Large intestine (tissue), 3 donors: ENCODE measurements at regions not wholly inside any gene's neighbourhood (a gene's known extent, or its start where the extent isn't known, plus 50 kb on each side); places are given as distances from the start of the nearest gene placed in this dataset.

Experiments
- DNase-seq, 2 donors: peaks; one replicate each; pipeline versions ENCODE4 v3.0.0 to v3.0.0-alpha.2; 2013
- H3K27ac ChIP-seq: one replicate; pipeline ENCODE4 v1.5.1; 2013; ENCODE audit warnings: low read length
- H3K27me3 ChIP-seq: 2 replicates; pipeline ENCODE4 v1.6.1; 2013; ENCODE audit warnings: low read length; ENCODE audit not compliant: control insufficient read depth, insufficient read depth
- H3K36me3 ChIP-seq: 2 replicates; pipeline ENCODE4 v1.6.1; 2013; ENCODE audit warnings: low read length; ENCODE audit not compliant: control insufficient read depth, insufficient read depth
- H3K4me1 ChIP-seq: one replicate; pipeline ENCODE4 v1.6.1; 2013; ENCODE audit warnings: low read length; ENCODE audit not compliant: control insufficient read depth, insufficient read depth
- H3K4me3 ChIP-seq: one replicate; pipeline ENCODE4 v1.5.1; 2013; ENCODE audit warnings: low read length
- H3K9me3 ChIP-seq: one replicate; pipeline ENCODE4 v1.6.1; 2013; ENCODE audit warnings: mild to moderate bottlenecking, low read depth, low read length, moderate library complexity; ENCODE audit not compliant: control insufficient read depth
- WGBS: methylation state at CpG from one replicate; pipeline ENCODE4 v1.1.5; 2013; ENCODE audit warnings: low lambda C conversion rate; ENCODE audit not compliant: insufficient coverage; 5-methylcytosine and 5-hydroxymethylcytosine counted together

GRCh38 chr7:121572615-121573014 lies 176.5 kb upstream of the FAM3C start:
- WGBS, result no CpG with 5 or more reads among the region's 7 CpGs
- no peaks in the 10 kb centered on the region for H3K36me3 ChIP-seq
- peaks cover 4% of the 10 kb centered on the region for H3K27me3 ChIP-seq
- H3K9me3 ChIP-seq, result no peaks in the 10 kb centered on the region
- DNase-seq, result no peak
- H3K27ac ChIP-seq, result no peak overlapping the region
- no peaks in the 10 kb centered on the region for H3K4me1 ChIP-seq
- no peak overlapping the region for H3K4me3 ChIP-seq

- no peaks in the 10 kb centered on the region for H3K4me1 ChIP-seq
- H3K36me3 ChIP-seq, result no peaks in the 10 kb centered on the region
- H3K27me3 ChIP-seq, result no peaks in the 10 kb centered on the region
- WGBS, result 90% methylated on average over 3 of the region's 3 CpGs
- no peak overlapping the region for H3K4me3 ChIP-seq
- H3K27ac ChIP-seq, result no peak overlapping the region
- H3K9me3 ChIP-seq, result no peaks in the 10 kb centered on the region
- no peak for DNase-seq
Measured at GRCh38 chr7:121570365-121570764, 174.3 kb upstream of the FAM3C start.

DNA sequence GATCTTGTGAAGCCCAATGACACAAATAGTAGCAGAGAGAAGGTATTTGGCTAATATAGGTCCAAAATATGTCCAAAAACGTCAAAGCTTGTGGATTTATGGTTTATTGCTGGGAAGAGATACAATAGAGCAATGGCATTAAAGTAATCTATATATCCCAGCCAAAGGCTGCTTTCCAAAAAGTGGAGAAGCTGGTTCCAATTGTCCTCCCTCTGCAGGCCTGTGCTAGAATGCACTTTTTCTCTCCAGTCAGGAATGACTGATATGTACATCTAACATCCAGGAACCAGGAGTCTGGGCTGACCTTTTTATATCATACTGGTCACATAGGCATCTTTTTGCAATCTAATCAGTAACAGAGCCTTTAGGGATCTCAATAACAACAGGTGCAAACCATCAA lies 167.1 kb upstream of the FAM3C start:
- no peaks in the 10 kb centered on the region for H3K9me3 ChIP-seq
- 100% methylated on average over 1 of the region's 1 CpG for WGBS
- H3K4me1 ChIP-seq, result no peaks in the 10 kb centered on the region
- H3K4me3 ChIP-seq, result no peak overlapping the region
- DNase-seq, result no peak
- no peak overlapping the region for H3K27ac ChIP-seq
- no peaks in the 10 kb centered on the region for H3K27me3 ChIP-seq
- H3K36me3 ChIP-seq, result no peaks in the 10 kb centered on the region

DNA sequence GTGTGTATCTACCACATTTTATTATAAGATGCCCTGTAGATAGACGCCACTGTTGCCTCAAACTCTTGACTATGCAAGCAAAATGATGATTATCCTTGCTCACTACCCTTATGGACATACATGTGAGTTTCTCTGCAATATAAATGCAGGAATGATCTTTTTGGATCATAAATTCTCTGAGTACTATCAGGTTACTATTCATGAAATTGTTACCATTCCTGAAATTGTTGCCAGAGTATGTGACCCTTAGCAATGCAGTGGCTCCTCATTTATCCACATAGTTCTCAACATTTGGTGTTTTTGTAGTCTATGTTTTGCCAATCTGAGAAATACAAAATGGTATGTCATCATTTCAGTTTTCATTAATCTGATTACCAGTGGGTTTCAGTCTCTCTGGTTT lies 166.2 kb upstream of the FAM3C start:
- DNase-seq, result no peak
- no peaks in the 10 kb centered on the region for H3K36me3 ChIP-seq
- no CpG with 5 or more reads among the region's 1 CpG for WGBS
- H3K27ac ChIP-seq, result no peak overlapping the region
- H3K4me3 ChIP-seq, result no peak overlapping the region
- no peaks in the 10 kb centered on the region for H3K9me3 ChIP-seq
- no peaks in the 10 kb centered on the region for H3K27me3 ChIP-seq
- no peaks in the 10 kb centered on the region for H3K4me1 ChIP-seq

DNA sequence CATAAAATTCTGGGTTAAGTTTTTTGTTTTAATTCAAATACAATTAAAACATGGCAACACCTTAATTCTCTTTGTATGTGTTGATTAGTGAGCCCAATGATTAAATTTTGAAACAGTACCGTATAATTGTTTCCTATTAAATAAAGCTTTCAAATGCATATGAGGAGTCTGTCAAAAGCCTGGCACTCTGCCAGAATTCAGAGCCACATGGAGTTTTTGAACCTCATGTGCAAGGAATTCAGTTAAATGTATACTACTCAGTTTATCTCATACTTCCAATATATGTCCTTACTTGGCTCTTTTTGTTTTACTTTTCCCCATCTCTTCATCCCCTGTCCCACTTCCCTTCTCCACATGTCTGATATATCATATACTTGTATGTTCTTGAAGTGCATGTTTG lies 165.6 kb upstream of the FAM3C start:
- no peak for DNase-seq
- H3K27me3 ChIP-seq, result no peaks in the 10 kb centered on the region
- no peaks in the 10 kb centered on the region for H3K4me1 ChIP-seq
- no peaks in the 10 kb centered on the region for H3K9me3 ChIP-seq
- H3K36me3 ChIP-seq, result no peaks in the 10 kb centered on the region
- no peak overlapping the region for H3K27ac ChIP-seq
- no peak overlapping the region for H3K4me3 ChIP-seq
- 90% methylated on average over 1 of the region's 1 CpG for WGBS

- WGBS, result 95% methylated on average over 2 of the region's 3 CpGs
- no peaks in the 10 kb centered on the region for H3K4me1 ChIP-seq
- no peak overlapping the region for H3K4me3 ChIP-seq
- no peak for DNase-seq
- no peaks in the 10 kb centered on the region for H3K9me3 ChIP-seq
- no peaks in the 10 kb centered on the region for H3K36me3 ChIP-seq
- no peaks in the 10 kb centered on the region for H3K27me3 ChIP-seq
- H3K27ac ChIP-seq, result no peak overlapping the region
Measured at GRCh38 chr7:121560267-121560990, 164.3 kb upstream of the FAM3C start.

DNA sequence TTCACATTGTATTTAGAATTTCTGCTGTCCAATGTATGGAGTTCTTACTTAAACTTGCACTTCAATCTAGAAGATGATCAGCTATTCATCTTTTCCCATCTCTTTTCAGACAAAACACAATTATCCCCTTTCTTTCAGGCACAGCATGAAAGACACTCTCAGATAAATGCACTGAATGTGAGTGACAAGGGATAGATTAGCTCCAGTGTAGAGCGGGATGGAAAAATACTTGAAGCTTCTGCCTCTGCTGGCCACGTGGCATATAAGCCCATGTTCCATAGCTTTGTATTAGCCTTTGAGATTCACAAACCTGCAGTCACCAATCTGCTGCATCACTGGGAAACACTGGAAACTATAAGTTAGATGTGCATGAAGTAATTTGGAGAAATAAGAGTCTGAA lies 162.2 kb upstream of the FAM3C start:
- DNase-seq, result no peak
- Histone ChIP-seq H3K27ac (no peak overlapping the region), H3K27me3 (no peaks in the 10 kb centered on the region), H3K36me3 (no peaks in the 10 kb centered on the region), H3K4me3 (no peak overlapping the region), H3K4me1 (no peaks in the 10 kb centered on the region), H3K9me3 (no peaks in the 10 kb centered on the region)
- no CpG with 5 or more reads among the region's 2 CpGs for WGBS

GRCh38 chr7:121557034-121557892 lies 161.2 kb upstream of the FAM3C start:
- WGBS, result no CpG with 5 or more reads among the region's 4 CpGs
- Histone ChIP-seq H3K9me3 (no peaks in the 10 kb centered on the region), H3K36me3 (no peaks in the 10 kb centered on the region), H3K27me3 (no peaks in the 10 kb centered on the region), H3K27ac (no peak overlapping the region), H3K4me3 (no peak overlapping the region), H3K4me1 (no peaks in the 10 kb centered on the region)
- no peak for DNase-seq

DNA sequence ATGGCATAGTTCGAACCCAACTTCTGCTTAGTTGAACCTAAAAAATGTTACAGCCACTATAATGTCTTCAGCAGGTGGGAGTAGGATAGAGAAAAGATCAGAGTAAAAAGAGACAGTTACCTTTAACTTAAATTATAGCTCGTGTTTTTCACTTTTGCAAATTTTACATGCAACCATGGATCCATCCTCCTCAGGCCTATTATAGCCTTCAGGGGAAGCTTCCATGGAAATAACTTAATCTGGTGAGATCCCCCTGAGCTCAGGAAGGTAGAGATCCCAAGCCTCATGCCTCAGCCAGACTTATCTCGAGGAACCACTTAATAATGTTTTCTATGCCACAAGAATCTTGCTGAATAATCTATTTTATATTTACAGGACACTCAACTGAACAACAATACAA lies 159.4 kb upstream of the FAM3C start:
- no peaks in the 10 kb centered on the region for H3K4me1 ChIP-seq
- WGBS, result 100% methylated on average over 1 of the region's 3 CpGs
- no peaks in the 10 kb centered on the region for H3K9me3 ChIP-seq
- no peaks in the 10 kb centered on the region for H3K27me3 ChIP-seq
- DNase-seq, result no peak
- no peaks in the 10 kb centered on the region for H3K36me3 ChIP-seq
- H3K4me3 ChIP-seq, result no peak overlapping the region
- H3K27ac ChIP-seq, result no peak overlapping the region

DNA sequence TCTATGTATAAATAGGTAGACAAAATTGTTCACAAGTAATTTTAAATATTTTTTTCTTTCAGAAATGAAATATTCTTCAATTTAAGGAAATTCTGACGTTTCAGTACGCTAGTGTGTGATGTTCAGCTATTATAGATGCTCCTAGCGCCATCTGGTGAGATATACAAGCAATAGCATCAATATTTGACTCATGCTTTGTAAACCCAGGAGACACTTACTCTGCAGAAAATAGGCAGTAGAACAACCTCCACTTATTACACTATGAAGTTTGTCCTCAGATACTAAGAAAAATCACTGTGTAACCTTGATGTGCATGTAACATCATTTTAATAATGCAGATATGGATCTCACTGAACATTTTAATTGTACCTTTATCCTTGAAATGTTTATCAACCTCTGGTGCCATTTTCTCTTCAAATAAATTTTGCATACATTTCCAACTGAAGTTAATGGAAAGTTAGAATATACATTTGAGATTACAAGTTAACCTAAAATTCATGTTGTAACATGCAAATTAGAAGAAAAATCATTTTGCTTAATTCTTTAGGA lies 151.5 kb upstream of the FAM3C start:
- Histone ChIP-seq H3K9me3 (peaks cover 4% of the 10 kb centered on the region), H3K27me3 (no peaks in the 10 kb centered on the region), H3K27ac (no peak overlapping the region), H3K4me1 (no peaks in the 10 kb centered on the region), H3K4me3 (no peak overlapping the region), H3K36me3 (no peaks in the 10 kb centered on the region)
- DNase-seq, result peak; percentile 34 to 53
- WGBS, result no CpG with 5 or more reads among the region's 3 CpGs
